ENCODE measurements at regions not wholly inside any gene's neighbourhood (a gene's known extent, or its start where the extent isn't known, plus 50 kb on each side); places are given as distances from the start of the nearest gene placed in this dataset.

DNA sequence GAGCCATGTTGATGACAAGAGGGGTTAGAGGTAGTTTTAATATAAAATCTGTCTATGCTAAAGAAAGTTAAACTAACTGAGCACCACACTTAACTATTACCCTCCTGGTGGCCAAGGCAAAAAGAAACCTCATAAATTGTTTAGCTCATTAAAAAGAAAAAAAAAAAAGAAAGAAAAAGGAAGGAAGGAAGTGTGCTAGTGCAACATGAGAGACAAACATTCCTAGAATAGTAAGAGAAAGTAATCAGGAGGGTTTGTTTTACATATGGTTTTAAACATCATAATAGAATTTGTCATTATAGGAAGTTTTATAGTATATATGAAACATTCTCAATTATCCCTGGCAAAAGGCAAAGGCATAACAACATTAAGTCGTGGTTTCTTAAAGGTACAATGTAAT lies 152.3 kb downstream of the SNX18 start:
- TF ChIP-seq, protein P1, sequence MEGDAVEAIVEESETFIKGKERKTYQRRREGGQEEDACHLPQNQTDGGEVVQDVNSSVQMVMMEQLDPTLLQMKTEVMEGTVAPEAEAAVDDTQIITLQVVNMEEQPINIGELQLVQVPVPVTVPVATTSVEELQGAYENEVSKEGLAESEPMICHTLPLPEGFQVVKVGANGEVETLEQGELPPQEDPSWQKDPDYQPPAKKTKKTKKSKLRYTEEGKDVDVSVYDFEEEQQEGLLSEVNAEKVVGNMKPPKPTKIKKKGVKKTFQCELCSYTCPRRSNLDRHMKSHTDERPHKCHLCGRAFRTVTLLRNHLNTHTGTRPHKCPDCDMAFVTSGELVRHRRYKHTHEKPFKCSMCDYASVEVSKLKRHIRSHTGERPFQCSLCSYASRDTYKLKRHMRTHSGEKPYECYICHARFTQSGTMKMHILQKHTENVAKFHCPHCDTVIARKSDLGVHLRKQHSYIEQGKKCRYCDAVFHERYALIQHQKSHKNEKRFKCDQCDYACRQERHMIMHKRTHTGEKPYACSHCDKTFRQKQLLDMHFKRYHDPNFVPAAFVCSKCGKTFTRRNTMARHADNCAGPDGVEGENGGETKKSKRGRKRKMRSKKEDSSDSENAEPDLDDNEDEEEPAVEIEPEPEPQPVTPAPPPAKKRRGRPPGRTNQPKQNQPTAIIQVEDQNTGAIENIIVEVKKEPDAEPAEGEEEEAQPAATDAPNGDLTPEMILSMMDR (IDR thresholded peaks at IDR 0.05), result no peak
- DNase-seq (no peak), ATAC-seq (ENCODE audit: low read depth) (no peak)
- Mint-ChIP-seq H3K27me3 (no peaks in the 10 kb centered on the region), H3K4me1 (peaks cover 62% of the 10 kb centered on the region), H3K4me3 (peak overlapping the region; percentile 39), H3K36me3 (ENCODE audit: low read depth) (no peaks in the 10 kb centered on the region), H3K9me3 (peaks cover 11% of the 10 kb centered on the region), H3K27ac (peak overlapping the region; percentile 47)
- CTCF ChIA-PET, result no interaction called here
- POLR2A ChIA-PET, result interaction anchor here (0.8 to 1.0 kb wide), 2 partner anchors 11 to 20 kb away, joined by 3 to 4 read pairs; no protein-coding TSS in a partner anchor
- intact Hi-C loops (cut with micrococcal nuclease), result loop anchor here (5.0 kb wide), 2 partner anchors 82 to 102 kb away; no protein-coding TSS in a partner anchor

DNA sequence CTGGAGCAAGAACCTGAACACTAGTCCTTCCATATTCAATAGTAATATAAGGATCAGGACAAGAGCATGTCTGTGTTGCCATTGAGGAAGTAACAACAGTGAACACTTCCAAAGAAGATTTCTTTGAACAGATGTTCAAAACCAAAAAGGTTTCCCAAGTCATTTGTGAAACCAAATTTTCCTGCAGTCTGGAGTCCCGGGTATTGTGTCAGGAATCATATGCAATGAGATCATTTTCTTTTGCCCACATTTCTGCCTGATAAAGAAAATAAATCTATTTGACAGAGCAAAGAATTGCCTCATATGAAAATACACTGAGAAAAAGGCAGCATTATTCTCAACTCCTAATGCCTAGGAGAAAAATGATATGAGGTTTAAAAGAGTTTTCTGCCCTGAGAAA lies 151.7 kb downstream of the SNX18 start:
- intact Hi-C loops (cut with micrococcal nuclease), result no loop called here
- TF ChIP-seq, protein P1 (IDR thresholded peaks at IDR 0.05), result no peak
- DNase-seq (no peak), ATAC-seq (ENCODE audit: low read depth) (no peak)
- POLR2A ChIA-PET, result interaction anchor here (0.8 to 1.0 kb wide), 2 partner anchors 10 to 19 kb away, joined by 3 to 4 read pairs; no protein-coding TSS in a partner anchor
- Mint-ChIP-seq H3K27me3 (no peaks in the 10 kb centered on the region), H3K27ac (no peak overlapping the region), H3K4me3 (no peak overlapping the region), H3K9me3 (peaks cover 11% of the 10 kb centered on the region), H3K36me3 (ENCODE audit: low read depth) (no peaks in the 10 kb centered on the region), H3K4me1 (peaks cover 56% of the 10 kb centered on the region)
- CTCF ChIA-PET, result interaction anchor here (1.0 kb wide), 1 partner anchor 25 kb away, joined by 3 read pairs; no protein-coding TSS in a partner anchor

DNA sequence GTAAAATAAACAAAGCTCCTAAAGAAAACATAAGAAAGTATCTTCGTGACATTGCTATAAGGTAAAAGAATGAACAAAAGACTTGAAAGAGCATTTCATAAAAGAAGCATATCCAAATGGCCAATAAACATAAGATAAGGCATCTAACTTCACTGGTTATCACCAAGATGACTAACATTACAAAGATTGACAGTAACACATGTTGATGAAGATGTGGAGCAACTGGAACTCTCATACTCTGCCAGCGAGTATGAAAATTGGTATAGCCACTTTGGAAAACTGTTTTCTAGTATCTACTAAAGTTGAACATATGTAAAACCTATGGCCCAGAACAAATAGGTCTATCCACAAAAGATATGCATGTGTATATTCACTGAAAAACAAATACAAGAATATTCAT lies 150.5 kb downstream of the SNX18 start:
- DNase-seq (no peak), ATAC-seq (ENCODE audit: low read depth) (no peak)
- intact Hi-C loops (cut with micrococcal nuclease), result no loop called here
- peaks cover 11% of the 10 kb centered on the region for H3K9me3 Mint-ChIP-seq
- ChIA-PET CTCF (no interaction called here), POLR2A (interaction anchor here (0.6 kb wide), 1 partner anchor 60 kb away, joined by 5 read pairs; no protein-coding TSS in a partner anchor)
- H3K4me3 Mint-ChIP-seq, result no peak overlapping the region
- TF ChIP-seq, protein P1 (IDR thresholded peaks at IDR 0.05), result no peak
- H3K27me3 Mint-ChIP-seq, result no peaks in the 10 kb centered on the region
- no peaks in the 10 kb centered on the region for H3K36me3 Mint-ChIP-seq (ENCODE audit: low read depth)
- no peak overlapping the region for H3K27ac Mint-ChIP-seq
- H3K4me1 Mint-ChIP-seq, result peaks cover 48% of the 10 kb centered on the region

DNA sequence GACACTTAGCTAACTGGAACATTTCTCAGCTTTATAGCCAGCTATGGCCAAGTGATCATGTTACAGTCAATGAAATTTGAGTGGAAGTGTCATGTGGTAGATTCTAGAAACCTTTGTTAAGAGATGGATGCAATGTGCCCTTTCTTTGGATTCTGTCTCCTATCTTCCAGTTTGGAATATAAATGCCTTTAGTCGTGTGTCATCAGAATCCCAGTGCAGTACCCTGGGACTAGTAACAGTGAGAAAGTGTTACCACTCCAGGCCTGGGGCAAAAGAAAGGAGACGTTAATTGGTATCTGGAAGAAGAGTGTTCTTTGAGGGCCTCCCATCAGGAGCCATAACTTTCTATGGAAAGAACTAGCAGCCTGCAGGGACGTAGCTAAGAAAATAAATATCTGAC lies 149.6 kb downstream of the SNX18 start:
- Mint-ChIP-seq H3K36me3 (ENCODE audit: low read depth) (no peaks in the 10 kb centered on the region), H3K9me3 (peaks cover 10% of the 10 kb centered on the region), H3K27me3 (no peaks in the 10 kb centered on the region), H3K4me3 (no peak overlapping the region), H3K4me1 (peaks cover 39% of the 10 kb centered on the region), H3K27ac (no peak overlapping the region)
- POLR2A ChIA-PET, result no interaction called here
- intact Hi-C loops (cut with micrococcal nuclease), result no loop called here
- DNase-seq, result no peak
- ATAC-seq (ENCODE audit: low read depth), result no peak
- CTCF ChIA-PET, result no interaction called here
- TF ChIP-seq, protein P1 (IDR thresholded peaks at IDR 0.05), result no peak

DNA sequence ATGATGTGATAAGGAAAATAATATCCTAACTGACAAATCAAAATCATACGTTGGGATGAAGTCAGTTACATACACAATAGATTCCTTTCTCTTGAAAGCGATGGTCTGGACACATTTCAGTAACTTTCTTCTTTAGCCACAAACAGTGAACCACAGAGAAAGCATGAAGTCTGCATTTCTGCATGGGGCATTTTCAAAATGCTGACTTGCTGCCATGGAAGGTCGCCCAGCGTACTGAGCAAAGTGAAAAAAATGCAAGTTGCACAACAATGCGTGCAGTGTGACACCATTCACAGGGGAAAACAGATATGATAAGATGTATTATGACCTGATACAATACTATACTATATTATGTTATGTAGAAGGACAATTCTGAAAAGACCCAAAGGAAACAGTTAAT lies 146.3 kb downstream of the SNX18 start:
- ChIA-PET CTCF (no interaction called here), POLR2A (no interaction called here)
- H3K36me3 Mint-ChIP-seq (ENCODE audit: low read depth), result no peaks in the 10 kb centered on the region
- TF ChIP-seq, protein P1 (IDR thresholded peaks at IDR 0.05), result no peak
- ATAC-seq (ENCODE audit: low read depth) (no peak), DNase-seq (no peak)
- H3K27ac Mint-ChIP-seq, result no peak overlapping the region
- peaks cover 8% of the 10 kb centered on the region for H3K9me3 Mint-ChIP-seq
- no peak overlapping the region for H3K4me3 Mint-ChIP-seq
- no peaks in the 10 kb centered on the region for H3K27me3 Mint-ChIP-seq
- H3K4me1 Mint-ChIP-seq, result peaks cover 8% of the 10 kb centered on the region
- intact Hi-C loops (cut with micrococcal nuclease), result no loop called here

All from activated B cell treated with CpG ODN at 0.5 μM for 24 hours (primary cell).